ENCODE measurements at regions not wholly inside any gene's neighbourhood (a gene's known extent, or its start where the extent isn't known, plus 50 kb on each side); places are given as distances from the start of the nearest gene placed in this dataset.

GRCh38 chr10:2680821-2681220 is 386.5 kb upstream of the PFKP start (continued):
- TF ChIP-seq FOXA2 (IDR thresholded peaks at IDR 0.05): no peak
- no peak for TF ChIP-seq FOXA1 (IDR thresholded peaks at IDR 0.05)

- DNase-seq (ENCODE audit: low spot score): no peak
- Histone ChIP-seq H3K27ac (ENCODE audit: low read depth in 1 of 2, low read length in 2 of 2) (no peak overlapping the region), H3K4me3 (ENCODE audit: low read depth in 1 of 3, low read length in 3 of 3) (no peak overlapping the region), H3K9ac (ENCODE audit: low read depth in 1 of 2, low read length in 2 of 2) (no peak overlapping the region), H3K4me1 (ENCODE audit: control insufficient read depth in 4 of 4, insufficient read depth in 4 of 4, low read length in 3 of 4) (no peaks in the 10 kb centered on the region), H3K36me3 (ENCODE audit: control insufficient read depth in 4 of 4, insufficient read depth in 3 of 4, low read depth in 1 of 4, low read length in 3 of 4) (no peaks in the 10 kb centered on the region), H3K27me3 (ENCODE audit: control insufficient read depth in 4 of 4, insufficient read depth in 4 of 4, low read length in 3 of 4) (no peaks in the 10 kb centered on the region), H3K9me3 (ENCODE audit: control insufficient read depth in 4 of 4, low read length in 3 of 4) (no peaks in the 10 kb centered on the region)
- no peak for TF ChIP-seq YY1 (IDR thresholded peaks at IDR 0.05)
- WGBS: 86% methylated on average over 12 of the region's 12 CpGs
Observed at GRCh38 chr10:2679646-2680045, 387.7 kb upstream of the PFKP start.

- no peaks in the 10 kb centered on the region for H3K36me3 ChIP-seq (ENCODE audit: control insufficient read depth in 4 of 4, insufficient read depth in 3 of 4, low read depth in 1 of 4, low read length in 3 of 4)
- WGBS: 88% methylated on average over 1 of the region's 1 CpG
- H3K27ac ChIP-seq (ENCODE audit: low read depth in 1 of 2, low read length in 2 of 2): no peak overlapping the region
- no peak overlapping the region for H3K4me3 ChIP-seq (ENCODE audit: low read depth in 1 of 3, low read length in 3 of 3)
- no peak for TF ChIP-seq RAD21 (IDR thresholded peaks at IDR 0.05)
- TF ChIP-seq HNF4G (IDR thresholded peaks at IDR 0.05): no peak
- no peak for TF ChIP-seq RXRA (IDR thresholded peaks at IDR 0.05)
- TF ChIP-seq FOXA1 (IDR thresholded peaks at IDR 0.05): no peak
- no peak for TF ChIP-seq YY1 (IDR thresholded peaks at IDR 0.05)
- no peak for TF ChIP-seq EGR1 (IDR thresholded peaks at IDR 0.05; ENCODE audit: low read depth in 2 of 2)
- no peak for TF ChIP-seq TAF1 (conservative IDR thresholded peaks at IDR 0.05)
- TF ChIP-seq JUND (IDR thresholded peaks at IDR 0.05): no peak
- TF ChIP-seq GABPA (IDR thresholded peaks at IDR 0.05 in 1 of 2, conservative IDR thresholded peaks at IDR 0.05 in 1 of 2): no peak
- no peak for TF ChIP-seq SP1 (IDR thresholded peaks at IDR 0.05)
- TF ChIP-seq ZBTB33 (IDR thresholded peaks at IDR 0.05): no peak
- no peak for TF ChIP-seq ATF3 (IDR thresholded peaks at IDR 0.05)
- no peak for TF ChIP-seq FOXA2 (IDR thresholded peaks at IDR 0.05)
- no peak for TF ChIP-seq REST (IDR thresholded peaks at IDR 0.05)
- DNase-seq (ENCODE audit: low spot score): no peak
- no peak overlapping the region for H3K9ac ChIP-seq (ENCODE audit: low read depth in 1 of 2, low read length in 2 of 2)
- H3K27me3 ChIP-seq (ENCODE audit: control insufficient read depth in 4 of 4, insufficient read depth in 4 of 4, low read length in 3 of 4): no peaks in the 10 kb centered on the region
- no peaks in the 10 kb centered on the region for H3K4me1 ChIP-seq (ENCODE audit: control insufficient read depth in 4 of 4, insufficient read depth in 4 of 4, low read length in 3 of 4)
- H3K9me3 ChIP-seq (ENCODE audit: control insufficient read depth in 4 of 4, low read length in 3 of 4): no peaks in the 10 kb centered on the region
Observed at GRCh38 chr10:2676455-2676854, 390.9 kb upstream of the PFKP start.
